Activated CD8-positive, alpha-beta T cell treated with anti-CD3 and anti-CD28 coated beads for 36 hours (primary cell): ENCODE measurements at regions not wholly inside any gene's neighbourhood (a gene's known extent, or its start where the extent isn't known, plus 50 kb on each side); places are given as distances from the start of the nearest gene placed in this dataset.

Experiments
- ATAC-seq: fragments of 200-7000 bp; cut with Tn5 transposase; one replicate; pipeline ENCODE4 v1.10.0; 2021; ENCODE audit warnings: mild to moderate bottlenecking, moderate library complexity
- CTCF ChIA-PET: fragments of 350-600 bp; sonication (Branson Sonifier 250); formaldehyde crosslinking; loops from one replicate; lab custom pipeline; 2021; ENCODE audit warnings: antibody characterized with exemption; lab: Charles Lee
- POLR2A ChIA-PET: fragments of 350-600 bp; sonication (Branson Sonifier 250); formaldehyde crosslinking; loops from one replicate; lab custom pipeline; 2021; ENCODE audit warnings: antibody characterized with exemption; lab: Charles Lee
- DNase-seq: peaks from one replicate; pipeline ENCODE4 v3.0.0-alpha.2; 2020
- H3K27ac Mint-ChIP-seq: one replicate; pipeline ENCODE4 v1.8.0; 2021; ENCODE audit warnings: mild to moderate bottlenecking, mixed read lengths
- H3K27me3 Mint-ChIP-seq: one replicate; pipeline ENCODE4 v1.8.0; 2021; ENCODE audit warnings: mixed read lengths
- H3K36me3 Mint-ChIP-seq: one replicate; pipeline ENCODE4 v1.8.0; 2021; ENCODE audit warnings: low read depth, mixed read lengths
- H3K4me1 Mint-ChIP-seq: one replicate; pipeline ENCODE4 v1.8.0; 2021; ENCODE audit warnings: low read depth, mixed read lengths
- H3K4me3 Mint-ChIP-seq: one replicate; pipeline ENCODE4 v1.8.0; 2021; ENCODE audit warnings: mild to moderate bottlenecking, moderate library complexity, mixed read lengths
- H3K9me3 Mint-ChIP-seq: one replicate; pipeline ENCODE4 v1.8.0; 2021; ENCODE audit warnings: mixed read lengths
- intact Hi-C: fragments of 100-400 bp; cut with micrococcal nuclease; formaldehyde crosslinking; loops from one replicate; pipeline ENCODE4 v1.10.0; 2022
- TF ChIP-seq, protein P1 (sequence below): fragments of 200-600 bp; IDR thresholded peaks from one replicate; pipeline ENCODE4 v1.8.0; 2022; ENCODE audit warnings: antibody characterized with exemption, mild to moderate bottlenecking

DNA sequence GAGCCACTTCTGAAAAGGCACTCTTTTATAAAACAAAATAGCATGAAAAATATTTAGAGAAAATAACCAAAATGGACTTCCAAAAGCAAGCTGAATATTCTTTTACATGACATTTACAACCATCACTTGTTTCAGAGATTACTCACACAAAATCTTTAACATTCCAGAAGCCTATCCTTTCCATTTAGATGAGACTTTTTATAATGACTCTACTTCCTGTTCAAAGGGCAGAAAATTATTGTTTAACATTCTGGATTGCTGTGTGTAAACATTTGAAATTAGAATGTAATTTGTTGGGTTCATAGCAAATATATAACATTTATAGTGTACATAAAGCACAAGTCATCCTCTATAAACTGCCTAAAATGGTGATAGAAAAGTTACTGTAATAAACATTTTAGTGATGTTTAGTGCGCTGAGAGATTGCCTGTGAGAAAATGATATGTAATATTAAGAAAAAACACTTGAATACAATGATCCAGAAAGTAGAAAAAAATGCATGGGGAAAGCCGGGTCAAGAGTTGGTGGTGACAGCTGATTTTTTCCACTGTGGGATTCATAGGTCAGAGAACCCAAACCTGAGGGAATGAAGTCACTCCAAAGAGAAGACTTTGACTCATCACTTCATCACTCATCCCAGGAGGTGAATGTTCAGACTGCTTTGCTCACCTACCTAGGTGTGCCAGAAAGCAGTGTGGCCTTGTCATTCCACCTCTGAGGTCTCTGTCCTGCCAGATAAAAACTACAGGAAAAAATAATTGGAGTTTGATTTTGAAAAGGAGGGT, 305.8 kb downstream of the ARPP21 start:
- DNase-seq (no peak), ATAC-seq (no peak)
- POLR2A ChIA-PET, result no interaction called here
- Mint-ChIP-seq H3K36me3 (no peaks in the 10 kb centered on the region), H3K4me3 (no peak overlapping the region), H3K27ac (no peak overlapping the region), H3K4me1 (no peaks in the 10 kb centered on the region), H3K27me3 (no peaks in the 10 kb centered on the region), H3K9me3 (no peaks in the 10 kb centered on the region)
- CTCF ChIA-PET, result no interaction called here
- intact Hi-C loops, result no loop called here
- TF ChIP-seq, protein P1, sequence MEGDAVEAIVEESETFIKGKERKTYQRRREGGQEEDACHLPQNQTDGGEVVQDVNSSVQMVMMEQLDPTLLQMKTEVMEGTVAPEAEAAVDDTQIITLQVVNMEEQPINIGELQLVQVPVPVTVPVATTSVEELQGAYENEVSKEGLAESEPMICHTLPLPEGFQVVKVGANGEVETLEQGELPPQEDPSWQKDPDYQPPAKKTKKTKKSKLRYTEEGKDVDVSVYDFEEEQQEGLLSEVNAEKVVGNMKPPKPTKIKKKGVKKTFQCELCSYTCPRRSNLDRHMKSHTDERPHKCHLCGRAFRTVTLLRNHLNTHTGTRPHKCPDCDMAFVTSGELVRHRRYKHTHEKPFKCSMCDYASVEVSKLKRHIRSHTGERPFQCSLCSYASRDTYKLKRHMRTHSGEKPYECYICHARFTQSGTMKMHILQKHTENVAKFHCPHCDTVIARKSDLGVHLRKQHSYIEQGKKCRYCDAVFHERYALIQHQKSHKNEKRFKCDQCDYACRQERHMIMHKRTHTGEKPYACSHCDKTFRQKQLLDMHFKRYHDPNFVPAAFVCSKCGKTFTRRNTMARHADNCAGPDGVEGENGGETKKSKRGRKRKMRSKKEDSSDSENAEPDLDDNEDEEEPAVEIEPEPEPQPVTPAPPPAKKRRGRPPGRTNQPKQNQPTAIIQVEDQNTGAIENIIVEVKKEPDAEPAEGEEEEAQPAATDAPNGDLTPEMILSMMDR, result no peak

DNA sequence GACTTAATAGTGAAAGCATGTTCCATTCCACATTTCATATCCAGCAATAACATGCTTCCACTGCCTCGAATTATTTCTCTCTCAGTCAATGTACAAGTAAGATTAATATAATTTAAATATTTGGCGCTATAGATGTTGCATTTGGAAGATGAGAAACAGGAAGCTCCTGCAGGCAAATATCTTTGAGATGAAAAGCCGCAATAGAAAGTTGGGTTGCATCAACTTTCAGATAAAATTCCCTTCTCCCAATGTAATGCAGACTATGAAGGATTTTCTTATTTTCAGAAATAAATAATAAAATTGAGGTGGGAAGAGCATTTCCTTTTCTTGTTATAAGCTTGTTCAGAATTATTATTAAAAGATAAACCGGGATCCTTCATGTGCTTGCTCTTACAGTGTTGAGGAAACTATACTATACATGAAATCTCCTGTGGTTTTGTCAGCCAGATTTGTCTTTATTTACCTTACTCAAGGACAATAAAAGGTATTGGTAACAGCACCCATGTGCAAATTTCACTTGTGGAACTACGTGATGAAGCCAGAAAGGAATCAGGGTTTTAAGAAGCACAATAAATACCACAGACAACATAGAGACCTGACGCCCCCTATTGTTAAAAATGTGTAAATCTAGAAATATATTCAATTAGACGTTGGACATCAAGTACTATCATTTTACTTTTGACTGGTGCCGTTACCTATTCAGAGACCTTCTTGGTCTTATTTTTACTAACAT, 307.0 kb downstream of the ARPP21 start:
- DNase-seq (no peak), ATAC-seq (no peak)
- POLR2A ChIA-PET, result no interaction called here
- CTCF ChIA-PET, result interaction anchor here (1.5 kb wide), 1 partner anchor 13 kb away, joined by 3 read pairs; no protein-coding TSS in a partner anchor
- intact Hi-C loops, result no loop called here
- Mint-ChIP-seq H3K4me3 (no peak overlapping the region), H3K9me3 (no peaks in the 10 kb centered on the region), H3K27ac (no peak overlapping the region), H3K4me1 (no peaks in the 10 kb centered on the region), H3K27me3 (no peaks in the 10 kb centered on the region), H3K36me3 (no peaks in the 10 kb centered on the region)
- TF ChIP-seq, protein P1, result peak; percentile 37

DNA sequence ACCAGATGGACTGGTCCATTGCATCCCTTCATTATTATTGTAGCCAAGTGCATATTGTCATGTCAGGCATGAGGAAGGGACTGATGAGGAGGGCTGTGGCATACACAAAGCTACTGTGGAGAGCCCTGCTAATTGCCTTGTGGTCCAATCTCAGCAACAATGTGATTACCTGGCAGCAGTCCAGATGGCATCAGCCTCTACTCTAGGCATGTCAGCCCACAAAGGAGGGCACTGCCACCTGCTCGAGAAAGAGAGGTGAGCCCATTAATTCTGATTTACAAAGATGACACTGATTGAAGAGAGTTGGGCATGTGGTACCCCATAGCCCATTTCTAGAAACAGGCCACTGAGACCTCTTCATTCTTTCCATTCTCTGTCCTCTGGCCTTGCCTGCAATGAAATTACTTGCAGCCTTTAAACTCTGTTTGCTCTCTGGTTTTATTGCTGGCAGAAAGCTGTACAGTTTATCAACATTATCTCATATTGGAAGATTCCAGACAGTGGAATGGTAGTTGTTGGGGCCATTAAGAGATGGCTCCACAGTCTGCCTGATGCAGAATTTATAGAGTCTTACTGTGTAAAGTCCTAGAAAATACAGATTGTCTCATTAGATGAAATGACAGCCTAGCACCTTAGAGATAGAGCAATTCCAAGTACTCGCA, 307.7 kb downstream of the ARPP21 start:
- DNase-seq (no peak), ATAC-seq (no peak)
- intact Hi-C loops, result no loop called here
- Mint-ChIP-seq H3K4me1 (no peaks in the 10 kb centered on the region), H3K4me3 (no peak overlapping the region), H3K27ac (no peak overlapping the region), H3K9me3 (no peaks in the 10 kb centered on the region), H3K27me3 (no peaks in the 10 kb centered on the region), H3K36me3 (no peaks in the 10 kb centered on the region)
- TF ChIP-seq, protein P1, result no peak
- CTCF ChIA-PET, result interaction anchor here (1.5 kb wide), 1 partner anchor 12 kb away, joined by 3 read pairs; no protein-coding TSS in a partner anchor
- POLR2A ChIA-PET, result no interaction called here

DNA sequence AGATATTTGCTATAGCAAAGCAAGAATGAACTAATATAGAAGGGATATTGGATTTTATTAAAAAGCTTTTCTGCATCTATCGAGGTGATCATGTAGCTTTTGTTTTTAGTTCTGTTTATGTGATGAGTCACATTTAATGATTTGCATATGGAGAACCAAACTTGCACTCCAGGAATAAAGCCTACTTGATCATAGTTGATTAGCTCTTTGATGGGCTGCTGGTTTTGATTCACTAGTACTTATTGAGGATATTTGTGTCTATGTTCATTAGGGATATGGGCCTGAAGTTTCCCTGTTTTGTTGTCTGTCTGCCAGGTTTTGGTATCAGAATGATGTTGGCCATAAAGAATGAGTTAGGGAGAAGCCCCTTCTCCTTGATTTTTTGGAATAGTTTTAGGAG, 310.7 kb downstream of the ARPP21 start:
- no peak for ATAC-seq
- TF ChIP-seq, protein P1, result no peak
- no peak overlapping the region for H3K27ac Mint-ChIP-seq
- no peaks in the 10 kb centered on the region for H3K9me3 Mint-ChIP-seq
- no peak overlapping the region for H3K4me3 Mint-ChIP-seq
- H3K36me3 Mint-ChIP-seq, result no peaks in the 10 kb centered on the region
- no peaks in the 10 kb centered on the region for H3K4me1 Mint-ChIP-seq
- CTCF ChIA-PET, result interaction anchor here (1.1 kb wide), 1 partner anchor 9 kb away, joined by 3 read pairs; no protein-coding TSS in a partner anchor
- DNase-seq, result no peak
- no peaks in the 10 kb centered on the region for H3K27me3 Mint-ChIP-seq
- intact Hi-C loops, result no loop called here
- POLR2A ChIA-PET, result no interaction called here
